ENCODE measurements at regions not wholly inside any gene's neighbourhood (a gene's known extent, or its start where the extent isn't known, plus 50 kb on each side); places are given as distances from the start of the nearest gene placed in this dataset.
"Not testable (repeated sequence)": the region's sequence is repeated elsewhere in the genome, so short reads cannot be mapped to it uniquely, and the experiment has no call there.

- no peak for TF ChIP-seq CTCF (IDR thresholded peaks at IDR 0.05)
- Histone ChIP-seq H3K9me3 (no peaks in the 10 kb centered on the region), H3K4me1 (no peaks in the 10 kb centered on the region), H3K36me3 (no peaks in the 10 kb centered on the region), H3K27ac (no peak overlapping the region), H3K4me3 (no peak overlapping the region), H3K27me3 (no peaks in the 10 kb centered on the region)
- DNase-seq (ENCODE audit: low spot score), result no peak
Observed at GRCh38 chr22:45091254-45091854, 72.4 kb upstream of the NUP50 start.

GRCh38 chr22:45091875-45092274 lies 71.8 kb upstream of the NUP50 start:
- H3K4me1 ChIP-seq; H3K27me3 ChIP-seq; H3K4me3 ChIP-seq; H3K9me3 ChIP-seq; DNase-seq (ENCODE audit: low spot score); H3K36me3 ChIP-seq; H3K27ac ChIP-seq: not testable (repeated sequence)

GRCh38 chr22:45092644-45093043 lies 71.1 kb upstream of the NUP50 start:
- no peaks in the 10 kb centered on the region for H3K9me3 ChIP-seq
- no peak overlapping the region for H3K27ac ChIP-seq
- H3K36me3 ChIP-seq, result no peaks in the 10 kb centered on the region
- no peak overlapping the region for H3K4me3 ChIP-seq
- no peak for TF ChIP-seq CTCF (IDR thresholded peaks at IDR 0.05)
- no peak for DNase-seq (ENCODE audit: low spot score)
- H3K27me3 ChIP-seq, result no peaks in the 10 kb centered on the region
- H3K4me1 ChIP-seq, result no peaks in the 10 kb centered on the region

- Histone ChIP-seq H3K27me3 (no peaks in the 10 kb centered on the region), H3K4me3 (no peak overlapping the region), H3K36me3 (no peaks in the 10 kb centered on the region), H3K27ac (no peak overlapping the region), H3K9me3 (no peaks in the 10 kb centered on the region), H3K4me1 (no peaks in the 10 kb centered on the region)
- no peak for DNase-seq (ENCODE audit: low spot score)
- TF ChIP-seq CTCF (IDR thresholded peaks at IDR 0.05), result no peak
Observed at GRCh38 chr22:45093609-45094008, 70.1 kb upstream of the NUP50 start.

GRCh38 chr22:45094081-45094720 lies 69.5 kb upstream of the NUP50 start:
- TF ChIP-seq CTCF (IDR thresholded peaks at IDR 0.05), result no peak

GRCh38 chr22:45094825-45095224 lies 68.9 kb upstream of the NUP50 start:
- Histone ChIP-seq H3K9me3 (no peaks in the 10 kb centered on the region), H3K4me1 (no peaks in the 10 kb centered on the region), H3K36me3 (no peaks in the 10 kb centered on the region), H3K27ac (no peak overlapping the region), H3K27me3 (no peaks in the 10 kb centered on the region), H3K4me3 (no peak overlapping the region)
- no peak for TF ChIP-seq CTCF (IDR thresholded peaks at IDR 0.05)
- DNase-seq (ENCODE audit: low spot score), result no peak

More at GRCh38 chr22:45094081-45094720, 69.5 kb upstream of the NUP50 start:
- Histone ChIP-seq H3K4me1 (no peaks in the 10 kb centered on the region), H3K9me3 (no peaks in the 10 kb centered on the region), H3K27me3 (no peaks in the 10 kb centered on the region), H3K27ac (no peak overlapping the region), H3K36me3 (no peaks in the 10 kb centered on the region), H3K4me3 (no peak overlapping the region)
- DNase-seq (ENCODE audit: low spot score), result no peak
